DMS53 treated with DMSO at 0.1 percent for 48 hours (cell line): ENCODE measurements at regions not wholly inside any gene's neighbourhood (a gene's known extent, or its start where the extent isn't known, plus 50 kb on each side); places are given as distances from the start of the nearest gene placed in this dataset.

Source experiments
- DNase-seq: peaks from one replicate; lab custom pipeline; 2025; ENCODE audit not compliant: unreplicated experiment; lab: John Stamatoyannopoulos, UW

- no peak for DNase-seq
Observed at GRCh38 chr14:100436745-100437406, 113.7 kb downstream of the SLC25A47 start.

GRCh38 chr14:100438271-100438670 is 115.1 kb downstream of the SLC25A47 start:
- DNase-seq: no peak

- no peak for DNase-seq
Observed at GRCh38 chr14:100438678-100439592, 115.8 kb downstream of the SLC25A47 start.

DNA sequence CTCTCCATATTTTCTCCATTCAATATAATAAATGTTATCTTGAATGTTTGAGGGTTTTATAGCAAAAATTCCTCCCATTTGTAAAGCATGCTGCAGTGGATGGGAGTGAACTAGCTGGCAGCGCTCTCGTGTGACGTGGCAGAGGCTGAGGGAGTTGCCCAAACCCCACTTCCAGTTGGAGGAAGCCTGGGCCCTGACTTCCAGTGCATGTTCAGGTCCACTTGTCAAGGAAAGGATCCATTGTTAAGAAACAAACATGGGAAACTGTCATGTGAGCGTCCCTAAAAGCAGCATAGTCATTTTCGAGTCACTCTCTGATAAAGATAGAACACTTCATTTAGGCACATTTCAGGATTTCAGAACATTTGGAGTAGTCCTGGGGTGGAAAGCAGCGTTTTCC is 116.6 kb downstream of the SLC25A47 start:
- no peak for DNase-seq

- DNase-seq: peak; percentile 18
Observed at GRCh38 chr14:100440207-100440631, 117.1 kb downstream of the SLC25A47 start.

- no peak for DNase-seq
Observed at GRCh38 chr14:100440758-100441203, 117.6 kb downstream of the SLC25A47 start.

- DNase-seq: no peak
Observed at GRCh38 chr14:100441271-100441947, 118.3 kb downstream of the SLC25A47 start.

DNA sequence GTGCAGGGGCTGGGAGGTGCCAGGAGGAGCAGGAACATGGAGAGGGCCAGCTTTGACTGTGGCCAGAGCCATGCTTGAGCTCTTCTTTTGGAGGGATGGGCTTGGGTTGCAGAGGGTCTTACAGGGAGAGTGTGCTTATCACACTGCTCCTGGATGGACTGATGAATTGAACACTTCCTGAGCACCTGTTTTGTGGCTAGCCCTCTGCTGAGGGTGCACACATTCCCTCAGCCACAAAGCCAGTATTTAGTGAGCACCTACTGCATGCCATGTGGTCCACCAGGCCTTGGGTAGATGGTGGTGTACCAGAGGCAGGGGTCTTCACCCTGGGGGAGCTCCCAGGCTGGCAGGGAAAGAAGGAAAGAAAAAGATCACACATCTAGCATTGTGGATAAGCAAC is 118.9 kb downstream of the SLC25A47 start:
- DNase-seq: no peak

- DNase-seq: no peak
Observed at GRCh38 chr14:100442498-100443490, 119.7 kb downstream of the SLC25A47 start.

DNA sequence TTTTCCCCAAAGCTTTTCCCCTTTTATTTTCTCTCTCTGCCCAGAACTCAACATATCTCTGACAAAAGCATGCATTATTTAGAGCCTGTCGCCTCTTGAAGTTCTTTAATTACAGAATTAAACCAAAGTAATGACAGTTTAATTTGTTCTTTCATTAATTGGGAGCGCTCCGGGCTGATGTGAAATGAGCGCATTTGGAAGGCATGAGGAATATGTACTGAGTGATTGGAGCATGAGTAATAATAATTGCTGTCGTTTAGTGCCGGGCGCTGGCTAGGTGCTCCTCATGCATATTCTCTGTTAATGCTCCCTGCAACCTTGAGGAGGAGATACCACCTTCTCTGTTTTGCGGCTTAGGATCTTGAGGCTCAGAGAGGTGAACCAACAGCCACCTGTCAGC is 120.5 kb downstream of the SLC25A47 start:
- DNase-seq: no peak

DNA sequence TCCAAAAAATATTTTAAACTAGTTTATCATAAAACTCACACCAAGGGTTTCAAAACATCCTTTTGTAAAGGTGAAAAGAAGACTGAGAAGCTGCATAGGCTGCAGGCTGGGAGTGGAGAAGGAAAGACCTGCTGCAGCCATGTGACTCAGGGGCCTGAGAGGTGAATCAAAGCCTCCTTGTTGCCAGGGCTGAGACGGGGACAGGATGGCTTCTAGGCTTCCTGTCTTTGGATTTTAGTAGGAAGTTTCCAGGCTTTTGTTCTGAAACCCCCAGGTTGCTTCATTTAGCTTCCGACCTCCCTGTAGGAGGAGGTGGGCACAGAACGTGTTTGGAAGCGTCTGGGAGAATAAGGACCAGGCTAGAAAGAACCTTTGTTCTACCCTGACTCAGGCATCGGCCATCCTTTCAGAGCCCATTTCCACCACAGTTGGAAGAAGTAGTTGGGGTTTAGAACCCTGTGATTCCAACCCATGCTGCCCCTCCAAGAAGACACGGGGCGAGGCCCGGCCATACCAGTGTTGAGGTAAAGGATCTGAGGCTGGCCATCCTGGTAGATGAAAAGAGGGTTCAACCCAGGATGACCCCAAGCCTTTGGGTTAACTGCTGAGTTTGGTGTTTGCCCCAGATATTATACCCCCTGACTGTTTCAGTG is 122.4 kb downstream of the SLC25A47 start:
- DNase-seq: no peak

- no peak for DNase-seq
Observed at GRCh38 chr14:100446572-100446971, 123.4 kb downstream of the SLC25A47 start.

GRCh38 chr14:100448376-100448775 is 125.2 kb downstream of the SLC25A47 start:
- no peak for DNase-seq

DNA sequence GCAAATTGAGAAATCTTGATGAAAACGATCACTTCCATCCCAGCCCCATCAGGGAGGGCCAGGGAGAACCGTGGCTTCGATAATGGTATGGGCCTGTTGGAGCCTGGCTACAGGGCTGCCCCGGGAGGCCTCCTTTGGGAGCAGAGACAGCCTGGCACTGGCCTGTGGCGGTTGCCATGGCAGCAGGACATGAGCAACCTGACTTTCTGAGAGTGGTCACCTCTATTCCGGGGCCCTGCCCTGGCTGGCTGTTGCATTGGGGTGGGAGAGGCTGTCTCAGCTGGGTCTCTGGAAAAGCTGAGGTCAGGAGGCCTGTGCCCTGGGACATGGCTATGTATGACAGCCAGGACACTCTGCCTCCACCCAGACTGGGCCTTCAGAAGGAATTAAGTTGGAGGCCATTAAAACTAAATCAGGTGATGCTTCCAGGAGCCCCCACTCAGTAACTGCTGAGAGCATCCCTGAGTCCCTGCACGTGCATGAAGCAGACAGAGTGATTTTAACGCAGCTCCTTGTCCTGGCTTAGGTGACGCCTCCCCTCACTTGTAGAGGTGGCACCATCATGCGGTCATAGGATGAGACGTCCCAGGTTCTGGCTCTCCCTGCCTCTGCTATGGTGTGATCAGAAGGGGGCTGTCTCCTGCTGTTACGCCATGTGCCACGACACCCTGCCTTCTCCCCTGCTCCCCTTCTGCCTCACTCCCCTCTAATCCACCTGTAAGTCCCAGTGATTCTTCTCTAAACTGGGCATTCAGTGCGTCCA is 126.3 kb downstream of the SLC25A47 start:
- DNase-seq: no peak

DNA sequence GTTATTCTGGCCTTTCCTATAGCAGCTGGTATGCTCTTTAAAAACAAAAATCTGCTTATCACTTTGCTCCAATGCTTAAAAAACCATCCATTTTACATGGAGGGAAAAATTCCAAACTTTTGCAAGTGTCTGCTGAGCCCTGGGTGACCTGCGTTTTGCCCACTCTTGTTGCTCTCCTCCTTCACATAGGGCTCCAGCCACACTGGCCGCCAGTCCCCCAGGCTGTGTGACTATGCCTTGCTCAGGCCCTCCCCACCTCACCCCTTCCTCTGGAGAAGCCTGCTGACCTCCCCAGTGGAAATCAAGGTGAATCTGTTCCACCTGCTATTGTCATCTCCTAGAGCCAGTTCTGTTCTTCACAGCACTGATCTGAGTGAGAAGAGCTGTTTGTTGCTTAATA is 126.9 kb downstream of the SLC25A47 start:
- no peak for DNase-seq

DNA sequence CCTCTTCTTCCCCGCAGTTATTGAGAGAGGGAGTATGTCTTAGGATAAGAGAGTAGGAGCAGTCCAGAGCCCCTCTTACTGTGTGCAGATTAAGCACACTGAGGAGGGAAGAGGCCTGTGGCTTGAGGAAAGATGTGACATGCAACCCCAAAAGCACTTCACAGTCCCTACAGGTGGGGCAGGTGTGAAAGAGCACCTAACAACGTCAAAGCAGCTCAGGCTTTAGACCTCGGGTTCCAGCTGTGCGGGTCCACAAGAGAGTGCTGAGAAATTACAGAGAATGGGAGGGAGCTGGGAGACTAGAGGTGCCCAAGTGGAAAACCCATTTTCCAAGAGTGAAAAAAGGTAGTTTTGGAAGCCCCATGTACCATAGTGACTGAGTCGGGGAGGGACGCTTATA is 127.6 kb downstream of the SLC25A47 start:
- DNase-seq: no peak

GRCh38 chr14:100451264-100451663 is 128.1 kb downstream of the SLC25A47 start:
- no peak for DNase-seq

DNA sequence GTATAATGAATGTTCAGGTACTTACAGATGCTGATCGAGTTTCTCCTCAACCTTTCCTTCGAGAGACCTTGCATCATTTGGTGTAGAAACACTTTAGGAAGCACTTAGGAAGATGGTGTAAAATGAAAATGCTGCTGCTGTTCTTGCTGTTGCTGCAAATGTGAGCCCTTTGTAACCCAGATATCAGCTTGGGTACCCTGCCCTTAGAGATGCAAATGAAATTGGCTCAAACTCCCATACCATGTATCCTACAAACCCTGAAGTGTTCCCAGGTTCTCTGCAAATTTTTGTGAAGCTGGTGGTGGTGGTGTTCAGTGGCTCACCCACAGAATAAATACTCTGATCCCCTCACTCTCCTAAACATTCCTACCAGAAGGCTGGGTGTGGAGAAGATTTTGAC is 130.8 kb downstream of the SLC25A47 start:
- DNase-seq: no peak

- no peak for DNase-seq
Observed at GRCh38 chr14:100454437-100454836, 131.3 kb downstream of the SLC25A47 start.
